HEK293 (cell line): ENCODE measurements at regions not wholly inside any gene's neighbourhood (a gene's known extent, or its start where the extent isn't known, plus 50 kb on each side); places are given as distances from the start of the nearest gene placed in this dataset.

ENCODE experiments used
- CTCF ChIA-PET: fragments of 350-600 bp; formaldehyde crosslinking; extraction: SDS; loops from one replicate; lab custom pipeline; 2021; ENCODE audit warnings: antibody characterized with exemption; lab: Yijun Ruan, JAX
- POLR2A ChIA-PET: fragments of 300-600 bp; formaldehyde crosslinking; extraction: SDS; loops from one replicate; lab custom pipeline; 2020; ENCODE audit warnings: antibody characterized with exemption, inconsistent platforms; lab: Yijun Ruan, JAX
- H3K27ac ChIP-seq: fragments of 200-500 bp; sonication (Bioruptor generic); 2 replicates; pipeline ENCODE4 v1.5.1; 2014; ENCODE audit warnings: low read depth, low read length, control low read depth, inconsistent platforms; ENCODE audit errors: extremely low read depth
- H3K36me3 ChIP-seq, 2 experiments: fragments of 200-500 bp in 1 of 2; sonication (Bioruptor generic) in 1 of 2; 1 replicate in 1 of 2; 2 replicates in 1 of 2; pipeline ENCODE4 v1.5.1; 2014 to 2017; ENCODE audit warnings: inconsistent platforms in 2 of 2, low read length in 2 of 2; ENCODE audit not compliant: control insufficient read depth in 2 of 2, insufficient read depth in 1 of 2
- H3K4me1 ChIP-seq: fragments of 200-500 bp; sonication (Bioruptor generic); 2 replicates; pipeline ENCODE4 v1.5.1; 2014; ENCODE audit warnings: mild to moderate bottlenecking, low read length, inconsistent platforms; ENCODE audit not compliant: control insufficient read depth, insufficient read depth
- H3K4me3 ChIP-seq: 2 replicates; pipeline ENCODE4 v1.5.1; 2011; ENCODE audit warnings: low read depth, mild to moderate bottlenecking, control low read depth, low read length, moderate library complexity
- H3K9me3 ChIP-seq: fragments of 200-500 bp; sonication (Bioruptor generic); 2 replicates; pipeline ENCODE4 v1.5.1; 2014; ENCODE audit warnings: low read depth, low read length, inconsistent platforms; ENCODE audit not compliant: control insufficient read depth, insufficient read depth
- KLF9 ChIP-seq: fragments of 450-650 bp; formaldehyde crosslinking; IDR thresholded peaks from 2 replicates; pipeline ENCODE4 v1.5.1; 2016; ENCODE audit warnings: missing biosample characterization, missing genetic modification characterization, low read depth
- MEIS1 ChIP-seq: sonication (generic); formaldehyde crosslinking; IDR thresholded peaks from 2 replicates; pipeline ENCODE4 v1.8.1; 2022; ENCODE audit warnings: missing genetic modification reagents, mild to moderate bottlenecking, borderline replicate concordance
- MZF1 ChIP-seq: fragments of 450-650 bp; formaldehyde crosslinking; IDR thresholded peaks from 2 replicates; pipeline ENCODE4 v1.5.1; 2017; ENCODE audit warnings: missing biosample characterization, missing genetic modification characterization, borderline replicate concordance
- RBAK ChIP-seq: fragments of 450-650 bp; formaldehyde crosslinking; IDR thresholded peaks from 2 replicates; pipeline ENCODE4 v1.5.1; 2016; ENCODE audit warnings: missing biosample characterization, missing genetic modification characterization
- SALL2 ChIP-seq: fragments of 450-650 bp; formaldehyde crosslinking; IDR thresholded peaks from 2 replicates; pipeline ENCODE4 v1.5.0; 2017; ENCODE audit warnings: missing biosample characterization, mild to moderate bottlenecking, missing genetic modification characterization, borderline replicate concordance
- ZBTB1 ChIP-seq: fragments of 450-650 bp; formaldehyde crosslinking; IDR thresholded peaks from 2 replicates; pipeline ENCODE4 v1.5.1; 2016; ENCODE audit warnings: missing biosample characterization, missing genetic modification characterization
- ZBTB17 ChIP-seq: fragments of 450-650 bp; formaldehyde crosslinking; IDR thresholded peaks from 2 replicates; pipeline ENCODE4 v1.5.1; 2016; ENCODE audit warnings: missing biosample characterization, missing genetic modification characterization
- ZFP41 ChIP-seq: fragments of 450-650 bp; formaldehyde crosslinking; IDR thresholded peaks from 2 replicates; pipeline ENCODE4 v1.5.1; 2016; ENCODE audit warnings: missing biosample characterization, missing genetic modification characterization, borderline replicate concordance
- ZFP69B ChIP-seq: fragments of 450-650 bp; formaldehyde crosslinking; IDR thresholded peaks from 2 replicates; pipeline ENCODE4 v1.5.1; 2016; ENCODE audit warnings: missing biosample characterization, missing genetic modification characterization
- ZIC2 ChIP-seq: fragments of 450-650 bp; formaldehyde crosslinking; IDR thresholded peaks from 2 replicates; pipeline ENCODE4 v1.5.1; 2016; ENCODE audit warnings: missing biosample characterization, missing genetic modification characterization
- ZNF24 ChIP-seq: fragments of 450-650 bp; formaldehyde crosslinking; IDR thresholded peaks from 2 replicates; pipeline ENCODE4 v1.5.1; 2016; ENCODE audit warnings: missing biosample characterization, missing genetic modification characterization
- ZNF362 ChIP-seq: fragments of 450-650 bp; formaldehyde crosslinking; IDR thresholded peaks from 2 replicates; pipeline ENCODE4 v1.5.1; 2016; ENCODE audit warnings: missing biosample characterization, missing genetic modification characterization
- ZNF391 ChIP-seq: fragments of 450-650 bp; formaldehyde crosslinking; IDR thresholded peaks from 2 replicates; pipeline ENCODE4 v1.5.1; 2016; ENCODE audit warnings: low read depth, missing biosample characterization, missing genetic modification characterization, borderline replicate concordance
- ZNF501 ChIP-seq: fragments of 450-650 bp; formaldehyde crosslinking; IDR thresholded peaks from 2 replicates; pipeline ENCODE4 v1.5.1; 2016; ENCODE audit warnings: missing biosample characterization, missing genetic modification characterization
- ZNF514 ChIP-seq: fragments of 450-650 bp; formaldehyde crosslinking; IDR thresholded peaks from 2 replicates; pipeline ENCODE4 v1.5.1; 2016; ENCODE audit warnings: missing biosample characterization, missing genetic modification characterization
- ZNF530 ChIP-seq: fragments of 450-650 bp; formaldehyde crosslinking; IDR thresholded peaks from 2 replicates; pipeline ENCODE4 v1.5.1; 2016; ENCODE audit warnings: low read depth, missing biosample characterization, missing genetic modification characterization
- ZNF548 ChIP-seq: fragments of 450-650 bp; formaldehyde crosslinking; IDR thresholded peaks from 2 replicates; pipeline ENCODE4 v1.5.1; 2016; ENCODE audit warnings: missing biosample characterization, missing genetic modification characterization
- ZNF561 ChIP-seq: fragments of 450-650 bp; IDR thresholded peaks from 2 replicates; pipeline ENCODE4 v1.5.1; 2018; ENCODE audit warnings: missing biosample characterization, missing genetic modification characterization, borderline replicate concordance
- ZNF624 ChIP-seq: fragments of 450-650 bp; formaldehyde crosslinking; IDR thresholded peaks from 2 replicates; pipeline ENCODE4 v1.5.1; 2017; ENCODE audit warnings: missing biosample characterization, missing genetic modification characterization
- ZNF664 ChIP-seq: fragments of 450-650 bp; formaldehyde crosslinking; IDR thresholded peaks from 2 replicates; pipeline ENCODE4 v1.5.1; 2016; ENCODE audit warnings: missing biosample characterization, missing genetic modification characterization
- ZSCAN16 ChIP-seq: fragments of 450-650 bp; formaldehyde crosslinking; IDR thresholded peaks from 2 replicates; pipeline ENCODE4 v1.5.1; 2016; ENCODE audit warnings: missing biosample characterization, missing genetic modification characterization
- TF ChIP-seq, protein P1 (sequence below): fragments of 450-650 bp; formaldehyde crosslinking; IDR thresholded peaks from 2 replicates; pipeline ENCODE4 v1.5.1; 2016; ENCODE audit warnings: missing biosample characterization, missing genetic modification characterization
- TF ChIP-seq, protein P2 (sequence below): fragments of 450-650 bp; formaldehyde crosslinking; IDR thresholded peaks from 2 replicates; pipeline ENCODE4 v1.5.1; 2016; ENCODE audit warnings: missing biosample characterization, missing genetic modification characterization
- TF ChIP-seq, protein P3 (sequence below): fragments of 450-650 bp; formaldehyde crosslinking; IDR thresholded peaks from 2 replicates; pipeline ENCODE4 v1.5.1; 2016; ENCODE audit warnings: missing biosample characterization, missing genetic modification characterization
- TF ChIP-seq, protein P4 (sequence below): fragments of 450-650 bp; formaldehyde crosslinking; IDR thresholded peaks from 2 replicates; pipeline ENCODE4 v1.5.1; 2017; ENCODE audit warnings: missing biosample characterization, missing genetic modification characterization

- TF ChIP-seq, protein P1, sequence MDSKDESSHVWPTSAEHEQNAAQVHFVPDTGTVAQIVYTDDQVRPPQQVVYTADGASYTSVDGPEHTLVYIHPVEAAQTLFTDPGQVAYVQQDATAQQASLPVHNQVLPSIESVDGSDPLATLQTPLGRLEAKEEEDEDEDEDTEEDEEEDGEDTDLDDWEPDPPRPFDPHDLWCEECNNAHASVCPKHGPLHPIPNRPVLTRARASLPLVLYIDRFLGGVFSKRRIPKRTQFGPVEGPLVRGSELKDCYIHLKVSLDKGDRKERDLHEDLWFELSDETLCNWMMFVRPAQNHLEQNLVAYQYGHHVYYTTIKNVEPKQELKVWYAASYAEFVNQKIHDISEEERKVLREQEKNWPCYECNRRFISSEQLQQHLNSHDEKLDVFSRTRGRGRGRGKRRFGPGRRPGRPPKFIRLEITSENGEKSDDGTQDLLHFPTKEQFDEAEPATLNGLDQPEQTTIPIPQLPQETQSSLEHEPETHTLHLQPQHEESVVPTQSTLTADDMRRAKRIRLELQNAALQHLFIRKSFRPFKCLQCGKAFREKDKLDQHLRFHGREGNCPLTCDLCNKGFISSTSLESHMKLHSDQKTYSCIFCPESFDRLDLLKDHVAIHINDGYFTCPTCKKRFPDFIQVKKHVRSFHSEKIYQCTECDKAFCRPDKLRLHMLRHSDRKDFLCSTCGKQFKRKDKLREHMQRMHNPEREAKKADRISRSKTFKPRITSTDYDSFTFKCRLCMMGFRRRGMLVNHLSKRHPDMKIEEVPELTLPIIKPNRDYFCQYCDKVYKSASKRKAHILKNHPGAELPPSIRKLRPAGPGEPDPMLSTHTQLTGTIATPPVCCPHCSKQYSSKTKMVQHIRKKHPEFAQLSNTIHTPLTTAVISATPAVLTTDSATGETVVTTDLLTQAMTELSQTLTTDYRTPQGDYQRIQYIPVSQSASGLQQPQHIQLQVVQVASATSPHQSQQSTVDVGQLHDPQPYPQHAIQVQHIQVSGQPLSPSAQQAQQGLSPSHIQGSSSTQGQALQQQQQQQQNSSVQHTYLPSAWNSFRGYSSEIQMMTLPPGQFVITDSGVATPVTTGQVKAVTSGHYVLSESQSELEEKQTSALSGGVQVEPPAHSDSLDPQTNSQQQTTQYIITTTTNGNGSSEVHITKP (tag by site-specific recombination): no peak
- no peak for TF ChIP-seq ZFP41 (tag by site-specific recombination)
- no peak for TF ChIP-seq ZNF624 (tag by site-specific recombination)
- no peak for TF ChIP-seq KLF9 (tag by site-specific recombination)
- no peak for TF ChIP-seq SALL2 (tag by site-specific recombination)
- no peak for TF ChIP-seq ZFP69B (tag by site-specific recombination)
- TF ChIP-seq ZNF664 (tag by site-specific recombination): no peak
- TF ChIP-seq ZNF501 (tag by site-specific recombination): no peak
- TF ChIP-seq, protein P2, sequence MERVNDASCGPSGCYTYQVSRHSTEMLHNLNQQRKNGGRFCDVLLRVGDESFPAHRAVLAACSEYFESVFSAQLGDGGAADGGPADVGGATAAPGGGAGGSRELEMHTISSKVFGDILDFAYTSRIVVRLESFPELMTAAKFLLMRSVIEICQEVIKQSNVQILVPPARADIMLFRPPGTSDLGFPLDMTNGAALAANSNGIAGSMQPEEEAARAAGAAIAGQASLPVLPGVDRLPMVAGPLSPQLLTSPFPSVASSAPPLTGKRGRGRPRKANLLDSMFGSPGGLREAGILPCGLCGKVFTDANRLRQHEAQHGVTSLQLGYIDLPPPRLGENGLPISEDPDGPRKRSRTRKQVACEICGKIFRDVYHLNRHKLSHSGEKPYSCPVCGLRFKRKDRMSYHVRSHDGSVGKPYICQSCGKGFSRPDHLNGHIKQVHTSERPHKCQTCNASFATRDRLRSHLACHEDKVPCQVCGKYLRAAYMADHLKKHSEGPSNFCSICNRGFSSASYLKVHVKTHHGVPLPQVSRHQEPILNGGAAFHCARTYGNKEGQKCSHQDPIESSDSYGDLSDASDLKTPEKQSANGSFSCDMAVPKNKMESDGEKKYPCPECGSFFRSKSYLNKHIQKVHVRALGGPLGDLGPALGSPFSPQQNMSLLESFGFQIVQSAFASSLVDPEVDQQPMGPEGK (tag by site-specific recombination): no peak
- TF ChIP-seq, all 188 proteins: peak for 0
These were observed 176.4 kb upstream of the KCNJ16 start (continued) for GRCh38 chr17:69898601-69899000.

- H3K36me3 ChIP-seq: no peaks in the 10 kb centered on the region
- ChIA-PET CTCF (no interaction called here), POLR2A (no interaction called here)
- TF ChIP-seq ZNF391 (tag by site-specific recombination) (no peak), ZBTB1 (tag by site-specific recombination) (no peak), RBAK (tag by site-specific recombination) (no peak), ZNF561 (tag by site-specific recombination) (no peak), ZNF514 (tag by site-specific recombination) (no peak), ZNF362 (tag by site-specific recombination) (no peak), ZIC2 (tag by site-specific recombination) (no peak), MEIS1 (CRISPR knock-in tag) (no peak), ZNF530 (tag by site-specific recombination) (no peak), MZF1 (no peak), ZNF548 (tag by site-specific recombination) (no peak), KLF9 (tag by site-specific recombination) (no peak), ZNF24 (no peak), ZSCAN16 (no peak), ZBTB17 (no peak)
- TF ChIP-seq, protein P3, sequence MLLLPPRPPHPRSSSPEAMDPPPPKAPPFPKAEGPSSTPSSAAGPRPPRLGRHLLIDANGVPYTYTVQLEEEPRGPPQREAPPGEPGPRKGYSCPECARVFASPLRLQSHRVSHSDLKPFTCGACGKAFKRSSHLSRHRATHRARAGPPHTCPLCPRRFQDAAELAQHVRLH (tag by site-specific recombination): no peak
- TF ChIP-seq, protein P4, sequence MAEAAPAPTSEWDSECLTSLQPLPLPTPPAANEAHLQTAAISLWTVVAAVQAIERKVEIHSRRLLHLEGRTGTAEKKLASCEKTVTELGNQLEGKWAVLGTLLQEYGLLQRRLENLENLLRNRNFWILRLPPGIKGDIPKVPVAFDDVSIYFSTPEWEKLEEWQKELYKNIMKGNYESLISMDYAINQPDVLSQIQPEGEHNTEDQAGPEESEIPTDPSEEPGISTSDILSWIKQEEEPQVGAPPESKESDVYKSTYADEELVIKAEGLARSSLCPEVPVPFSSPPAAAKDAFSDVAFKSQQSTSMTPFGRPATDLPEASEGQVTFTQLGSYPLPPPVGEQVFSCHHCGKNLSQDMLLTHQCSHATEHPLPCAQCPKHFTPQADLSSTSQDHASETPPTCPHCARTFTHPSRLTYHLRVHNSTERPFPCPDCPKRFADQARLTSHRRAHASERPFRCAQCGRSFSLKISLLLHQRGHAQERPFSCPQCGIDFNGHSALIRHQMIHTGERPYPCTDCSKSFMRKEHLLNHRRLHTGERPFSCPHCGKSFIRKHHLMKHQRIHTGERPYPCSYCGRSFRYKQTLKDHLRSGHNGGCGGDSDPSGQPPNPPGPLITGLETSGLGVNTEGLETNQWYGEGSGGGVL (tag by site-specific recombination): no peak
- TF ChIP-seq, all 188 proteins: peak for 0
- no peak overlapping the region for H3K27ac ChIP-seq
- no peak overlapping the region for H3K4me3 ChIP-seq
- H3K9me3 ChIP-seq: no peaks in the 10 kb centered on the region
- no peaks in the 10 kb centered on the region for H3K4me1 ChIP-seq
These were observed 174.9 kb upstream of the KCNJ16 start for GRCh38 chr17:69900101-69900500.
